Muscle of leg (tissue), 3 donors: ENCODE measurements at regions not wholly inside any gene's neighbourhood (a gene's known extent, or its start where the extent isn't known, plus 50 kb on each side); places are given as distances from the start of the nearest gene placed in this dataset.
"Not testable (repeated sequence)": the region's sequence is repeated elsewhere in the genome, so short reads cannot be mapped to it uniquely, and the experiment has no call there.

Source experiments
- DNase-seq: peaks from one replicate; pipeline ENCODE4 v3.0.0; 2013
- H3K27ac ChIP-seq: one replicate; pipeline ENCODE4 v1.5.1; 2013; ENCODE audit warnings: mild to moderate bottlenecking, low read length, control low read depth
- H3K27me3 ChIP-seq: one replicate; pipeline ENCODE4 v1.6.1; 2013; ENCODE audit warnings: low read length; ENCODE audit not compliant: control insufficient read depth, insufficient read depth
- H3K36me3 ChIP-seq: one replicate; pipeline ENCODE4 v1.6.1; 2013; ENCODE audit warnings: low read length; ENCODE audit not compliant: control insufficient read depth, insufficient read depth
- H3K4me1 ChIP-seq: one replicate; pipeline ENCODE4 v1.6.1; 2013; ENCODE audit warnings: low read length; ENCODE audit not compliant: control insufficient read depth, insufficient read depth
- H3K4me3 ChIP-seq: one replicate; pipeline ENCODE4 v1.5.1; 2013; ENCODE audit warnings: low read length, control low read depth
- H3K9me3 ChIP-seq: replicated peaks from 2 replicates; pipeline ENCODE4 v1.6.1; 2013; ENCODE audit warnings: low read depth, low read length; ENCODE audit not compliant: control insufficient read depth
- WGBS: methylation state at CpG from one replicate; pipeline ENCODE4 v1.1.5; 2013; ENCODE audit warnings: missing lambda C conversion rate; ENCODE audit not compliant: insufficient coverage; 5-methylcytosine and 5-hydroxymethylcytosine counted together

- not testable (repeated sequence) for DNase-seq, H3K27me3 ChIP-seq, H3K36me3 ChIP-seq, H3K4me1 ChIP-seq, H3K27ac ChIP-seq, H3K4me3 ChIP-seq, H3K9me3 ChIP-seq
- 83% methylated on average over 4 of the region's 6 CpGs for whole genome bisulfite sequencing
These were observed 800.0 kb downstream of the AACS start for GRCh38 chr12:125865236-125865635.

DNA sequence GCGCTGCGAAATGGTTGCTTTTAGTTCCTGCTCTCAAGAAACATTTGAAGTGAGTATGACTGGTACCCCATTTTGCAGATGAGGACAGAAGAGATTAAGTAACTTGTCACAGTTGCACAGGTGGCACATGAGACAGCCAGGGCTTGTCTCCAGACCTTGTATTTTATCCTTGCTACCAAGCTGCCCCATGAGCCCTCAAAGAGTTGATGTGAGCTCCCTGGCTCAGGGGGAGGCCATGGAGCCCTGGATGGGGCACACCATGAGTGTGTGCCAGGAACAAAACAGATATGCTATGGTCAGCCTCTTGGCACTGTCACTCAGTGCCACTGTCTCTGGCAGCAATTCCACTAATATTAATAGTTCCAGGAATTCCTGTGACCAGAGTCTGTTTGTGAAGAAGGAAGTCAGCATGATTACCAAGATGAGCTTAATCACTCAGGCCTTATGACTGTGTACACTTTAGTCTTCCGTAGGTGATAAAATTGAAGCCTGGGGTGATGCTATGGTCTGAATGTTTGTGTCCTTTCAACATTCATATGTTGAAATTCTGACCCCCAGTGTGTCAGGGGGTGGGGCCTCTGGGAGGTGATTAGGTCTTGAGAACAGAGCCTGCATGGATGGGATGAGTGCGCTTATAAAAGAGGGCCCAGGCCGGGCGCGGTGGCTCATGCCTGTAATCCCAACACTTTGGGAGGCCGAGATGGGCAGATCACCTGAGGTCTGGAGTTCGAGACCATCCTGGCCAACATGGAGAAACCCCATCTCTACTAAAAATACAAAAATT is 806.8 kb downstream of the AACS start:
- DNase-seq, result no peak
- no peaks in the 10 kb centered on the region for H3K4me1 ChIP-seq
- no peak overlapping the region for H3K4me3 ChIP-seq
- 92% methylated on average over 5 of the region's 9 CpGs for WGBS
- H3K36me3 ChIP-seq, result no peaks in the 10 kb centered on the region
- no peak overlapping the region for H3K27ac ChIP-seq
- H3K27me3 ChIP-seq, result no peaks in the 10 kb centered on the region
- no peaks in the 10 kb centered on the region for H3K9me3 ChIP-seq

- H3K4me3 ChIP-seq, result no peak overlapping the region
- no peak overlapping the region for H3K27ac ChIP-seq
- H3K27me3 ChIP-seq, result no peaks in the 10 kb centered on the region
- DNase-seq, result no peak
- H3K9me3 ChIP-seq, result no peaks in the 10 kb centered on the region
- H3K4me1 ChIP-seq, result no peaks in the 10 kb centered on the region
- 100% methylated on average over 1 of the region's 5 CpGs for WGBS
- H3K36me3 ChIP-seq, result no peaks in the 10 kb centered on the region
These were observed 807.8 kb downstream of the AACS start for GRCh38 chr12:125873016-125873415.

DNA sequence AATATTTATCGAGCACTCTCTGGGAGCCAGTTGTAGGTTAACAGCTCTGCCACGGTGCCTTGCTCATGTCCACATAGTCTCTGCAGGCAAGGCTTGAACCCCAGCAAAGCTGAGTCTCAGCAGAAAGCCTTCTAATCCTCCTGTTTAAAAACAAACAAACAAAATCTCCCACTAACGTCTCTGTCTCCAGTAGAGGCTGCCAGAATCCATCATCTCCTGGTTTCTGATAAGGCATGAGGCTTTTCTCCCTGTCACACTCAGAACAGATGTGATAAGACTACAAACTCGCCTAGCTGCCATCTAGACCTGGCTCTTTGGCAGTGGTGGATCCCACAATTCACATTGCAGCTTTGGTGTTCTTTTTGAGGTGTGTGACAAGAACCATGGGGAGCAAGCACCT is 813.2 kb downstream of the AACS start:
- WGBS, result 46% methylated on average over 4 of the region's 4 CpGs
- Histone ChIP-seq H3K9me3 (no peaks in the 10 kb centered on the region), H3K4me1 (no peaks in the 10 kb centered on the region), H3K27ac (no peak overlapping the region), H3K36me3 (no peaks in the 10 kb centered on the region), H3K27me3 (no peaks in the 10 kb centered on the region), H3K4me3 (no peak overlapping the region)
- DNase-seq, result no peak

DNA sequence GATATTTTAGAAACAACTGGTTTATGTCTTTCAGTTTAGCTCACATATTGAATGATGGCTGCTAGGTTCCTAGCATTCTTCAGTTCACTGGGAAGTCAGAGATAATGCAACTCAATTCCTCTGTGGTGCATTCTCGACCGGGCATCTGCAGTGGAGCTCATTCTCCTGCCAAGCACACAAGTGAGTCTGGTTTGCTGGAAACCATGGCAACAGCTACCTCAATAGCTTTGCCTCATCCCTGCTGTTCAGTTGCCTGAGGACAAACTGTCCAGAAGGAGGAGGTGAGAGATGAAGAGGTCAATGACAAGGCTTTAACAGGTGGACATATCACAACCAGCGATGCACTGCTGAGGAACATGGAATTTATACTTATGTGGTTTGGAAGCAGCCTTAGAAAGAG is 816.9 kb downstream of the AACS start:
- no peaks in the 10 kb centered on the region for H3K9me3 ChIP-seq
- WGBS, result no CpG with 5 or more reads among the region's 3 CpGs
- no peak overlapping the region for H3K27ac ChIP-seq
- no peaks in the 10 kb centered on the region for H3K36me3 ChIP-seq
- no peak overlapping the region for H3K4me3 ChIP-seq
- H3K27me3 ChIP-seq, result no peaks in the 10 kb centered on the region
- no peaks in the 10 kb centered on the region for H3K4me1 ChIP-seq
- DNase-seq, result no peak

- Histone ChIP-seq H3K4me1 (peaks cover 6% of the 10 kb centered on the region), H3K36me3 (no peaks in the 10 kb centered on the region), H3K9me3 (no peaks in the 10 kb centered on the region), H3K4me3 (no peak overlapping the region), H3K27ac (no peak overlapping the region), H3K27me3 (no peaks in the 10 kb centered on the region)
- DNase-seq, result no peak
These were observed 823.7 kb downstream of the AACS start for GRCh38 chr12:125888921-125889320.

GRCh38 chr12:125889742-125890141 is 824.5 kb downstream of the AACS start:
- Histone ChIP-seq H3K9me3 (no peaks in the 10 kb centered on the region), H3K4me1 (peaks cover 6% of the 10 kb centered on the region), H3K27ac (no peak overlapping the region), H3K36me3 (no peaks in the 10 kb centered on the region), H3K27me3 (no peaks in the 10 kb centered on the region), H3K4me3 (no peak overlapping the region)
- DNase-seq, result peak; percentile 7
- 75% methylated on average over 3 of the region's 6 CpGs for WGBS

DNA sequence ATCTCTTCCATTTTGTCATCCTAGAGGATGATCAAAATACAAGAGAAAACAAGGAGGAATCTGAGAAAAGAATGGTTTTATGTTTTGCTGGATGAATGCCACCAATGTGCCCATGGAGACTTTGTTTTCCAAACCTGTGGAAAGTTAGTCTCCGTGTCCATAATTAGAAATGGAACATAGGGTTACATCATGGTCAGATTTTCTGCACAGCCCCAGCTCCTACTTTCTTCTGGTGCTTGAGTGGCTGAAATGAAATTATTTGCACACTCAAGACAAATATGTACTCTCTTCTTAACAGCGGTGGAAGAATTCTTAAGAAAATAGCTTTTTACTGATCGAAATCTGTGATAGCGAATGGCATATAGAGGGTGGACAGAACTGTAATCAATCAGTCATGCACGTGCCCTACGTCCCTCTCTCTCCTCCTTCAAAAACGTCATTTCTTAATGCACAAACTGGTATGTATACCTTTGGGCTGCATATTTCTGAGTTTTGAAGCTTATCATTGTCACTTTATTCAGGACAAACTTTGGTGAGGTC is 825.2 kb downstream of the AACS start:
- Histone ChIP-seq H3K4me3 (no peak overlapping the region), H3K36me3 (no peaks in the 10 kb centered on the region), H3K9me3 (no peaks in the 10 kb centered on the region), H3K27ac (no peak overlapping the region), H3K27me3 (no peaks in the 10 kb centered on the region), H3K4me1 (peaks cover 6% of the 10 kb centered on the region)
- peak; percentile 5 for DNase-seq
- WGBS, result 60% methylated on average over 1 of the region's 7 CpGs

GRCh38 chr12:125890971-125891370 is 825.7 kb downstream of the AACS start:
- Histone ChIP-seq H3K4me1 (peaks cover 6% of the 10 kb centered on the region), H3K27me3 (no peaks in the 10 kb centered on the region), H3K4me3 (no peak overlapping the region), H3K27ac (no peak overlapping the region), H3K9me3 (no peaks in the 10 kb centered on the region), H3K36me3 (no peaks in the 10 kb centered on the region)
- peak; percentile 13 for DNase-seq
- 30% methylated on average over 2 of the region's 5 CpGs for WGBS

DNA sequence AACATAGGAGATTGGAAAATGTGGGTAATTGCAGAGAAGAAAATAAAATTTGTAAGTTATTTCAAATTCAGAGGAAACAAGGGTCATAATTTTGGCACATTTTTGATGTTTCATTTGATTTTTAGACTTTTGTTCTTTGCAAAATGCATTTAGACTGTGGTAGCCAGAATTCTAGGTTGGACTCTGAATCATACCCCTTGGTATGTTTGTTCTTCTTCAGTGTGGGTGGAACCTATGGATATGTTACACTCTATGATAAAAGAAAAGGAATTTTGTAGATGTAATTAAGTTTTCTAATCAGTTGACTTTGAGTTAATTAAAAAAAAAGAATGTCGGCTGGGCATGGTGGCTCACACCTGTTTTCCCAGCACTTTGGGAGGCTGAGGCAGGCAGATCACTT is 827.0 kb downstream of the AACS start:
- Histone ChIP-seq H3K36me3 (no peaks in the 10 kb centered on the region), H3K27ac (no peak overlapping the region)
- no CpG with 5 or more reads among the region's 1 CpG for WGBS

GRCh38 chr12:125902991-125903390 is 837.8 kb downstream of the AACS start:
- H3K4me1 ChIP-seq, result no peaks in the 10 kb centered on the region
- no peak overlapping the region for H3K27ac ChIP-seq
- DNase-seq, result no peak
- WGBS, result no CpG with 5 or more reads among the region's 2 CpGs
- H3K27me3 ChIP-seq, result no peaks in the 10 kb centered on the region
- H3K4me3 ChIP-seq, result no peak overlapping the region
- H3K36me3 ChIP-seq, result no peaks in the 10 kb centered on the region
- no peaks in the 10 kb centered on the region for H3K9me3 ChIP-seq

More for the DNA sequence above, 827.0 kb downstream of the AACS start:
- no peaks in the 10 kb centered on the region for H3K9me3 ChIP-seq
- H3K4me3 ChIP-seq, result no peak overlapping the region
- peaks cover 6% of the 10 kb centered on the region for H3K4me1 ChIP-seq
- no peaks in the 10 kb centered on the region for H3K27me3 ChIP-seq
- no peak for DNase-seq
